Testis (tissue), 2 donors: ENCODE measurements at regions not wholly inside any gene's neighbourhood (a gene's known extent, or its start where the extent isn't known, plus 50 kb on each side); places are given as distances from the start of the nearest gene placed in this dataset.

Source experiments
- POLR2A ChIP-seq: fragments of 450-650 bp; IDR thresholded peaks from one replicate; pipeline ENCODE4 v1.6.1; 2017; ENCODE audit warnings: antibody characterized with exemption, mild to moderate bottlenecking, moderate library complexity
- TF ChIP-seq, protein P1 (sequence below), 3 experiments: fragments of 450-650 bp in 2 of 3; fragments of 200-600 bp in 1 of 3; sonication (generic) in 1 of 3; IDR thresholded peaks; one replicate each; pipeline ENCODE4 v1.5.1; 2016 to 2019; ENCODE audit warnings: antibody characterized with exemption in 3 of 3, mild to moderate bottlenecking in 2 of 3, moderate library complexity in 1 of 3

DNA sequence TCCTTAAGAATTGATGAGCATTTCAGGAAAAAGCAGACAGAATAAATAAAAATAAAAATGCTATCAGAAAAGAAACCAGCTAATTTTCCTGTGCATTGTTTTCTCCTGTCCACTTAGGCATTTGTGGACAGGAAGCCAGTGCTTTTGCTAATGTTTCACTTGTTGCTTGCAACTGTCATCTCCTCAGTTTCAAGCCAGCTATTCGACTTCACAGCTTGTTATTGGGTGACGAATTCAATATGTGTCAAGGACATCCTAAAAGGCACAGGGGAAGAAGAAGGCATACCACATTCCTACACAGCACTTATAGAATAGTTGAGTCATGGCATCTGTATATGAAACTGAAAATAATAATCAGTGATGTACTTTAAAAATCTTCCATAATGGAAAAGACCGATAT lies 530.6 kb upstream of the KIRREL3 start:
- TF ChIP-seq, protein P1, sequence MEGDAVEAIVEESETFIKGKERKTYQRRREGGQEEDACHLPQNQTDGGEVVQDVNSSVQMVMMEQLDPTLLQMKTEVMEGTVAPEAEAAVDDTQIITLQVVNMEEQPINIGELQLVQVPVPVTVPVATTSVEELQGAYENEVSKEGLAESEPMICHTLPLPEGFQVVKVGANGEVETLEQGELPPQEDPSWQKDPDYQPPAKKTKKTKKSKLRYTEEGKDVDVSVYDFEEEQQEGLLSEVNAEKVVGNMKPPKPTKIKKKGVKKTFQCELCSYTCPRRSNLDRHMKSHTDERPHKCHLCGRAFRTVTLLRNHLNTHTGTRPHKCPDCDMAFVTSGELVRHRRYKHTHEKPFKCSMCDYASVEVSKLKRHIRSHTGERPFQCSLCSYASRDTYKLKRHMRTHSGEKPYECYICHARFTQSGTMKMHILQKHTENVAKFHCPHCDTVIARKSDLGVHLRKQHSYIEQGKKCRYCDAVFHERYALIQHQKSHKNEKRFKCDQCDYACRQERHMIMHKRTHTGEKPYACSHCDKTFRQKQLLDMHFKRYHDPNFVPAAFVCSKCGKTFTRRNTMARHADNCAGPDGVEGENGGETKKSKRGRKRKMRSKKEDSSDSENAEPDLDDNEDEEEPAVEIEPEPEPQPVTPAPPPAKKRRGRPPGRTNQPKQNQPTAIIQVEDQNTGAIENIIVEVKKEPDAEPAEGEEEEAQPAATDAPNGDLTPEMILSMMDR (IDR thresholded peaks at IDR 0.05), result no peak
- no peak for TF ChIP-seq POLR2A
